ENCODE measurements at regions not wholly inside any gene's neighbourhood (a gene's known extent, or its start where the extent isn't known, plus 50 kb on each side); places are given as distances from the start of the nearest gene placed in this dataset.

DNA sequence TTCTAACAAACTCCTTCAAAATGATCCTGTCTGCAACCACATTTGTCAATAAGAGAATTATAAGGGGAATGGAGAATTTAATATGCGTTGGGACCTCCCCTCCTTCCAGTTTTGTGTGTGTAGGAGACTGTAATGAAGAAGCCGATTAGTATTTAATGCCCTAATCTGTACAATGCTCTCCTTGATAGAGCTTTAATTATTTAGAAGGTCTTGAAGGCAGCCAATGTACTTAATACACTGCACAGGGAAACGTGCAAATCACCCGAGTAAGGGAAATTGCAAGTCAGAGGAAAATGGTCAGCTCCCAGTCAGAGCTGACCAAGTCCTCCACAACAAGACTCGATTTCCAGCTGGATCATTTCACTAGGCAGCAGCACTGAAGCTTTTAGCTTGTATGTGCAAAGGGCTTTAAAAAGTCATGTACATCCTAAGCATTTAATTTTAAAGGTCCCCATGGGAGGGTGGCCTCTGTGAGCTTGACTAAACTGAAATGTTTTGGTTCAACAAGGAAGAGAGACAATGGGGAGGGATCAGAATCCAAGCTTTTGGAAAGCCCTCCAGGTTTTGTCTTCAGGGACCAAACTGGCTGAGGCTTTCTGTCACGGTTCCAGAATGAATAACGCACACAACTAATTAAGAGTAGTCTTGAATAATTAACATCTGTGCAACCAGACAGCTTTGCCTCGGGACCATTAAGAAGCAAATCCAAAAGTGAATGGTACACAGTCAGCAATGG, 159.8 kb upstream of the MITF start:
- Histone ChIP-seq H3K27ac (ENCODE audit: low read length) (no peak overlapping the region), H3K4me3 (ENCODE audit: low read length) (no peak overlapping the region), H3K9me2 (ENCODE audit: insufficient read depth, low read length) (no peaks in the 10 kb centered on the region), H2AFZ (ENCODE audit: low read depth, low read length) (no peak overlapping the region), H3K36me3 (ENCODE audit: insufficient read depth, low read length) (no peaks in the 10 kb centered on the region), H4K20me1 (ENCODE audit: insufficient read depth) (no peaks in the 10 kb centered on the region), H3K9ac (ENCODE audit: low read length) (no peak overlapping the region), H3K4me2 (ENCODE audit: low read length) (no peak overlapping the region), H3K27me3 (ENCODE audit: insufficient read depth, low read depth, low read length) (no peaks in the 10 kb centered on the region), H3K9me3 (ENCODE audit: low read length) (no peaks in the 10 kb centered on the region), H3K79me2 (replicated peaks; ENCODE audit: insufficient read depth, low read length) (no peaks in the 10 kb centered on the region), H3F3A (ENCODE audit: insufficient read depth, low read length, poor library complexity, severe bottlenecking) (no peaks in the 10 kb centered on the region)
- TF ChIP-seq RAD21 (conservative IDR thresholded peaks at IDR 0.05), result no peak
- TF ChIP-seq EZH2 (IDR thresholded peaks at IDR 0.05; ENCODE audit: borderline replicate concordance, insufficient read depth, low read length, poor library complexity, severe bottlenecking), result no peak
- TF ChIP-seq, protein P1, sequence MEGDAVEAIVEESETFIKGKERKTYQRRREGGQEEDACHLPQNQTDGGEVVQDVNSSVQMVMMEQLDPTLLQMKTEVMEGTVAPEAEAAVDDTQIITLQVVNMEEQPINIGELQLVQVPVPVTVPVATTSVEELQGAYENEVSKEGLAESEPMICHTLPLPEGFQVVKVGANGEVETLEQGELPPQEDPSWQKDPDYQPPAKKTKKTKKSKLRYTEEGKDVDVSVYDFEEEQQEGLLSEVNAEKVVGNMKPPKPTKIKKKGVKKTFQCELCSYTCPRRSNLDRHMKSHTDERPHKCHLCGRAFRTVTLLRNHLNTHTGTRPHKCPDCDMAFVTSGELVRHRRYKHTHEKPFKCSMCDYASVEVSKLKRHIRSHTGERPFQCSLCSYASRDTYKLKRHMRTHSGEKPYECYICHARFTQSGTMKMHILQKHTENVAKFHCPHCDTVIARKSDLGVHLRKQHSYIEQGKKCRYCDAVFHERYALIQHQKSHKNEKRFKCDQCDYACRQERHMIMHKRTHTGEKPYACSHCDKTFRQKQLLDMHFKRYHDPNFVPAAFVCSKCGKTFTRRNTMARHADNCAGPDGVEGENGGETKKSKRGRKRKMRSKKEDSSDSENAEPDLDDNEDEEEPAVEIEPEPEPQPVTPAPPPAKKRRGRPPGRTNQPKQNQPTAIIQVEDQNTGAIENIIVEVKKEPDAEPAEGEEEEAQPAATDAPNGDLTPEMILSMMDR (IDR thresholded peaks at IDR 0.05; ENCODE audit: poor library complexity, severe bottlenecking), result no peak
- no peak for TF ChIP-seq MXI1 (conservative IDR thresholded peaks at IDR 0.05; ENCODE audit: poor library complexity, severe bottlenecking)
- TF ChIP-seq, protein P2, sequence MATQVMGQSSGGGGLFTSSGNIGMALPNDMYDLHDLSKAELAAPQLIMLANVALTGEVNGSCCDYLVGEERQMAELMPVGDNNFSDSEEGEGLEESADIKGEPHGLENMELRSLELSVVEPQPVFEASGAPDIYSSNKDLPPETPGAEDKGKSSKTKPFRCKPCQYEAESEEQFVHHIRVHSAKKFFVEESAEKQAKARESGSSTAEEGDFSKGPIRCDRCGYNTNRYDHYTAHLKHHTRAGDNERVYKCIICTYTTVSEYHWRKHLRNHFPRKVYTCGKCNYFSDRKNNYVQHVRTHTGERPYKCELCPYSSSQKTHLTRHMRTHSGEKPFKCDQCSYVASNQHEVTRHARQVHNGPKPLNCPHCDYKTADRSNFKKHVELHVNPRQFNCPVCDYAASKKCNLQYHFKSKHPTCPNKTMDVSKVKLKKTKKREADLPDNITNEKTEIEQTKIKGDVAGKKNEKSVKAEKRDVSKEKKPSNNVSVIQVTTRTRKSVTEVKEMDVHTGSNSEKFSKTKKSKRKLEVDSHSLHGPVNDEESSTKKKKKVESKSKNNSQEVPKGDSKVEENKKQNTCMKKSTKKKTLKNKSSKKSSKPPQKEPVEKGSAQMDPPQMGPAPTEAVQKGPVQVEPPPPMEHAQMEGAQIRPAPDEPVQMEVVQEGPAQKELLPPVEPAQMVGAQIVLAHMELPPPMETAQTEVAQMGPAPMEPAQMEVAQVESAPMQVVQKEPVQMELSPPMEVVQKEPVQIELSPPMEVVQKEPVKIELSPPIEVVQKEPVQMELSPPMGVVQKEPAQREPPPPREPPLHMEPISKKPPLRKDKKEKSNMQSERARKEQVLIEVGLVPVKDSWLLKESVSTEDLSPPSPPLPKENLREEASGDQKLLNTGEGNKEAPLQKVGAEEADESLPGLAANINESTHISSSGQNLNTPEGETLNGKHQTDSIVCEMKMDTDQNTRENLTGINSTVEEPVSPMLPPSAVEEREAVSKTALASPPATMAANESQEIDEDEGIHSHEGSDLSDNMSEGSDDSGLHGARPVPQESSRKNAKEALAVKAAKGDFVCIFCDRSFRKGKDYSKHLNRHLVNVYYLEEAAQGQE (IDR thresholded peaks at IDR 0.05; ENCODE audit: borderline replicate concordance), result no peak
- no peak for TF ChIP-seq EP300 (conservative IDR thresholded peaks at IDR 0.05; ENCODE audit: poor library complexity, severe bottlenecking)
- TF ChIP-seq POLR2AphosphoS5 (IDR thresholded peaks at IDR 0.05), result no peak
- TF ChIP-seq TAF1 (IDR thresholded peaks at IDR 0.05; ENCODE audit: low read depth), result no peak
- no peak for TF ChIP-seq SMC3 (conservative IDR thresholded peaks at IDR 0.05; ENCODE audit: poor library complexity)

DNA sequence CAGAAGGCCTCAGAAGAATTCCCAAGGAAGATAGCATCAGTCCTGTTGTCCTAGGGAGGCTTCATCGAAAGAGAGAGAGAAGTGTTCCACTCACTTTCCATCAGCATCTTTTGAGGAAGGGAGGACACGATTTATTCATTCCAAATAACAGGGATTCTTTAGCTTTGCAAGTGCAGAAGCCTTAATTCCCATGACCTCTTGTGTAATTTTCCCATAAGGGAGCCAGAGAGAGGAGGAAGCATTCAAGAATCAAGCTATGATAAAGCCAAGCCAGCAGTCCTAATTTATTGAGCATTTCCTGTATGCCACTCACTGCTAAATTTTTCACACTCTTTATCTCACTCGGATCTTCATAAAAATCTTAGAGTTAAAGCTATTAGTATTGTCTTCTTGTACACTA, 169.7 kb upstream of the MITF start:
- H3K9me3 ChIP-seq (ENCODE audit: low read length), result no peaks in the 10 kb centered on the region
- no peak overlapping the region for H3K4me2 ChIP-seq (ENCODE audit: low read length)
- no peaks in the 10 kb centered on the region for H3K79me2 ChIP-seq (replicated peaks; ENCODE audit: insufficient read depth, low read length)
- no peaks in the 10 kb centered on the region for H3K9me2 ChIP-seq (ENCODE audit: insufficient read depth, low read length)
- H3K4me3 ChIP-seq (ENCODE audit: low read length), result no peak overlapping the region
- no peaks in the 10 kb centered on the region for H3F3A ChIP-seq (ENCODE audit: insufficient read depth, low read length, poor library complexity, severe bottlenecking)
- no peaks in the 10 kb centered on the region for H3K27me3 ChIP-seq (ENCODE audit: insufficient read depth, low read depth, low read length)
- no peaks in the 10 kb centered on the region for H3K36me3 ChIP-seq (ENCODE audit: insufficient read depth, low read length)
- no peak overlapping the region for H3K9ac ChIP-seq (ENCODE audit: low read length)
- no peak overlapping the region for H3K27ac ChIP-seq (ENCODE audit: low read length)
- TF ChIP-seq MXI1 (conservative IDR thresholded peaks at IDR 0.05; ENCODE audit: poor library complexity, severe bottlenecking), result no peak
- no peak for TF ChIP-seq EZH2 (IDR thresholded peaks at IDR 0.05; ENCODE audit: borderline replicate concordance, insufficient read depth, low read length, poor library complexity, severe bottlenecking)
- no peak for TF ChIP-seq SMC3 (conservative IDR thresholded peaks at IDR 0.05; ENCODE audit: poor library complexity)
- no peak for TF ChIP-seq TAF1 (IDR thresholded peaks at IDR 0.05; ENCODE audit: low read depth)
- TF ChIP-seq RAD21 (conservative IDR thresholded peaks at IDR 0.05), result no peak
- TF ChIP-seq EP300 (conservative IDR thresholded peaks at IDR 0.05; ENCODE audit: poor library complexity, severe bottlenecking), result no peak
- TF ChIP-seq, protein P2 (IDR thresholded peaks at IDR 0.05; ENCODE audit: borderline replicate concordance), result no peak
- no peak overlapping the region for H2AFZ ChIP-seq (ENCODE audit: low read depth, low read length)
- no peaks in the 10 kb centered on the region for H4K20me1 ChIP-seq (ENCODE audit: insufficient read depth)

All from neural cell (in vitro differentiated cells).